Bronchial epithelial cell (primary cell): ENCODE measurements at regions not wholly inside any gene's neighbourhood (a gene's known extent, or its start where the extent isn't known, plus 50 kb on each side); places are given as distances from the start of the nearest gene placed in this dataset.

Experiments
- DNase-seq: peaks from one replicate; pipeline ENCODE4 v3.0.0-alpha.2; 2010; ENCODE audit warnings: low read depth
- FAIRE-seq: peaks from 2 replicates; lab custom pipeline; 2011; peaks lifted over from hg19 to GRCh38; lab: Jason Lieb, UNC
- H3K27me3 ChIP-seq: 2 replicates; pipeline ENCODE4 v1.5.1; 2011; ENCODE audit warnings: low read length; ENCODE audit not compliant: control insufficient read depth, insufficient read depth
- H3K36me3 ChIP-seq: 2 replicates; pipeline ENCODE4 v1.5.1; 2011; ENCODE audit warnings: low read length; ENCODE audit not compliant: control insufficient read depth, insufficient read depth
- H3K4me3 ChIP-seq: 2 replicates; pipeline ENCODE4 v1.5.1; 2011; ENCODE audit warnings: mild to moderate bottlenecking, low read depth, low read length, control low read depth
- CTCF ChIP-seq: IDR thresholded peaks from 2 replicates; pipeline ENCODE4 v1.5.1; 2011; ENCODE audit warnings: mild to moderate bottlenecking, moderate library complexity, low read length, control low read depth, inconsistent platforms; ENCODE audit not compliant: insufficient read depth, severe bottlenecking

- DNase-seq = no peak
- no peak for TF ChIP-seq CTCF
- no peak overlapping the region for H3K4me3 ChIP-seq
- no peaks in the 10 kb centered on the region for H3K27me3 ChIP-seq
- no peak for FAIRE-seq
- no peaks in the 10 kb centered on the region for H3K36me3 ChIP-seq
Measured at GRCh38 chr17:79676796-79677195, 53.9 kb upstream of the ENPP7 start.

- no peak for TF ChIP-seq CTCF
- Histone ChIP-seq H3K4me3 (no peak overlapping the region), H3K36me3 (no peaks in the 10 kb centered on the region), H3K27me3 (no peaks in the 10 kb centered on the region)
- DNase-seq (no peak), FAIRE-seq (no peak)
Measured at GRCh38 chr17:79675413-79675725, 55.4 kb upstream of the ENPP7 start.

- DNase-seq (no peak), FAIRE-seq (no peak)
- no peaks in the 10 kb centered on the region for H3K27me3 ChIP-seq
- H3K36me3 ChIP-seq = no peaks in the 10 kb centered on the region
- no peak for TF ChIP-seq CTCF
- H3K4me3 ChIP-seq = no peak overlapping the region
Measured at GRCh38 chr17:79674506-79675412, 56.0 kb upstream of the ENPP7 start.

GRCh38 chr17:79673517-79673916 is 57.2 kb upstream of the ENPP7 start:
- H3K27me3 ChIP-seq = no peaks in the 10 kb centered on the region
- FAIRE-seq (no peak), DNase-seq (no peak)
- H3K4me3 ChIP-seq = no peak overlapping the region
- TF ChIP-seq CTCF = no peak
- no peaks in the 10 kb centered on the region for H3K36me3 ChIP-seq

- H3K36me3 ChIP-seq = no peaks in the 10 kb centered on the region
- TF ChIP-seq CTCF = no peak
- no peaks in the 10 kb centered on the region for H3K27me3 ChIP-seq
- FAIRE-seq (no peak), DNase-seq (no peak)
- H3K4me3 ChIP-seq = no peak overlapping the region
Measured at GRCh38 chr17:79672496-79672895, 58.2 kb upstream of the ENPP7 start.

- TF ChIP-seq CTCF = no peak
- no peaks in the 10 kb centered on the region for H3K27me3 ChIP-seq
- DNase-seq = no peak
- H3K4me3 ChIP-seq = no peak overlapping the region
- no peaks in the 10 kb centered on the region for H3K36me3 ChIP-seq
- no peak for FAIRE-seq
Measured at GRCh38 chr17:79671085-79671694, 59.6 kb upstream of the ENPP7 start.
